CD14-positive monocyte (primary cell): ENCODE measurements at regions not wholly inside any gene's neighbourhood (a gene's known extent, or its start where the extent isn't known, plus 50 kb on each side); places are given as distances from the start of the nearest gene placed in this dataset.

ENCODE experiments used
- DNase-seq, 3 donors: peaks; one replicate each; pipeline ENCODE4 v3.0.0-alpha.2; 2011 to 2022
- H2AFZ ChIP-seq: 2 replicates; pipeline ENCODE4 v1.6.0; 2012; ENCODE audit warnings: mild to moderate bottlenecking, low read depth, low read length, inconsistent platforms; ENCODE audit not compliant: insufficient read depth, poor library complexity, severe bottlenecking
- H3K27ac ChIP-seq, 2 donors: 1 replicate in 1 of 2; 2 replicates in 1 of 2; pipeline ENCODE4 v1.5.1; 2012 to 2013; ENCODE audit warnings: low read length in 2 of 2, control low read depth in 1 of 2, inconsistent platforms in 1 of 2, low read depth in 1 of 2, mild to moderate bottlenecking in 1 of 2
- H3K27me3 ChIP-seq, 2 donors: one replicate each; pipeline versions ENCODE4 v1.6.0 to v1.6.1; 2011 to 2013; ENCODE audit warnings: low read length in 2 of 2; ENCODE audit not compliant: control insufficient read depth in 2 of 2, insufficient read depth in 2 of 2
- H3K36me3 ChIP-seq, 2 donors: replicated peaks in 1 of 2; 1 replicate in 1 of 2; 2 replicates in 1 of 2; pipeline versions ENCODE4 v1.5.1 to v1.6.1; 2012 to 2013; ENCODE audit warnings: low read length in 2 of 2, control low read depth in 1 of 2, inconsistent platforms in 1 of 2, mild to moderate bottlenecking in 1 of 2; ENCODE audit not compliant: insufficient read depth in 2 of 2, control insufficient read depth in 1 of 2
- H3K4me1 ChIP-seq, 2 donors: 1 replicate in 1 of 2; 2 replicates in 1 of 2; pipeline versions ENCODE4 v1.5.1 to v1.6.1; 2012 to 2013; ENCODE audit warnings: low read length in 2 of 2, control low read depth in 1 of 2, inconsistent platforms in 1 of 2, mild to moderate bottlenecking in 1 of 2, moderate library complexity in 1 of 2; ENCODE audit not compliant: insufficient read depth in 2 of 2, control insufficient read depth in 1 of 2
- H3K4me2 ChIP-seq: replicated peaks from 2 replicates; pipeline ENCODE3; 2012; ENCODE audit warnings: low read length, moderate library complexity, mild to moderate bottlenecking; ENCODE audit not compliant: poor library complexity, severe bottlenecking; ENCODE audit errors: extremely low read depth
- H3K4me3 ChIP-seq, 3 experiments: fragments of 200-600 bp in 1 of 3; sonication (generic) in 1 of 3; replicated peaks in 1 of 3; 1 replicate in 2 of 3; 2 replicates in 1 of 3; pipeline ENCODE4 v1.5.1; 2011 to 2013; ENCODE audit warnings: low read length in 3 of 3, mild to moderate bottlenecking in 3 of 3, control low read depth in 2 of 3, low read depth in 2 of 3, inconsistent platforms in 1 of 3, moderate library complexity in 1 of 3
- H3K79me2 ChIP-seq: 2 replicates; pipeline ENCODE4 v1.6.0; 2012; ENCODE audit warnings: mild to moderate bottlenecking, control low read depth, inconsistent platforms, low read length, moderate library complexity; ENCODE audit not compliant: insufficient read depth
- H3K9ac ChIP-seq: 2 replicates; pipeline ENCODE4 v1.6.0; 2017; ENCODE audit warnings: low read length, mild to moderate bottlenecking; ENCODE audit not compliant: insufficient read depth, poor library complexity, severe bottlenecking
- H3K9me3 ChIP-seq, 2 donors: replicated peaks in 1 of 2; 1 replicate in 1 of 2; 2 replicates in 1 of 2; pipeline versions ENCODE4 v1.5.1 to v1.6.1; 2012 to 2013; ENCODE audit warnings: low read length in 2 of 2, control low read depth in 1 of 2; ENCODE audit not compliant: control insufficient read depth in 1 of 2, insufficient read depth in 1 of 2
- H4K20me1 ChIP-seq: 2 replicates; pipeline ENCODE4 v1.6.0; 2012; ENCODE audit warnings: mild to moderate bottlenecking, low read length, control low read depth, moderate library complexity; ENCODE audit not compliant: insufficient read depth
- H3K27ac Mint-ChIP-seq, 7 donors: one replicate each; pipeline ENCODE4 v1.8.0; 2020; ENCODE audit warnings: mild to moderate bottlenecking in 7 of 7, mixed read lengths in 7 of 7, moderate library complexity in 6 of 7, inconsistent platforms in 2 of 7
- H3K27me3 Mint-ChIP-seq, 3 donors: one replicate each; pipeline ENCODE4 v1.8.0; 2021 to 2022; ENCODE audit warnings: low read depth in 3 of 3, mild to moderate bottlenecking in 3 of 3, mixed read lengths in 3 of 3, moderate library complexity in 3 of 3, inconsistent platforms in 1 of 3
- H3K36me3 Mint-ChIP-seq, 2 donors: one replicate each; pipeline ENCODE4 v1.8.0; 2020; ENCODE audit warnings: mixed read lengths in 2 of 2, inconsistent platforms in 1 of 2, mild to moderate bottlenecking in 1 of 2
- H3K4me1 Mint-ChIP-seq: one replicate; pipeline ENCODE4 v1.8.0; 2020; ENCODE audit warnings: mild to moderate bottlenecking, mixed read lengths
- H3K4me3 Mint-ChIP-seq, 2 donors: one replicate each; pipeline ENCODE4 v1.8.0; 2020; ENCODE audit warnings: mild to moderate bottlenecking in 2 of 2, mixed read lengths in 2 of 2, moderate library complexity in 1 of 2
- H3K9me3 Mint-ChIP-seq, 7 donors: one replicate each; pipeline ENCODE4 v1.8.0; 2020 to 2022; ENCODE audit warnings: mixed read lengths in 7 of 7, mild to moderate bottlenecking in 6 of 7, moderate library complexity in 6 of 7, inconsistent platforms in 2 of 7
- CTCF ChIP-seq: fragments of 200-600 bp; IDR thresholded peaks from one replicate; pipeline ENCODE4 v1.8.0; 2022; ENCODE audit warnings: antibody characterized with exemption, mild to moderate bottlenecking
- WGBS: methylation state at CpG from one replicate; pipeline ENCODE4 v1.1.5; 2013; ENCODE audit warnings: missing lambda C conversion rate; ENCODE audit not compliant: insufficient coverage; 5-methylcytosine and 5-hydroxymethylcytosine counted together
- intact Hi-C, 2 donors: fragments of 100-400 bp; cut with micrococcal nuclease; formaldehyde crosslinking; loops; one replicate each; pipeline versions ENCODE4 v1.15.0 to v1.15.1; 2023

- H3K79me2 ChIP-seq, result no peaks in the 10 kb centered on the region
- peak overlapping the region; percentile 85 to 96 (median 89) for H3K27ac Mint-ChIP-seq
- peaks cover 73% of the 10 kb centered on the region for H3K4me1 Mint-ChIP-seq
- peak overlapping the region; percentile 3 to 66 for H3K27ac ChIP-seq
- intact Hi-C loops, result loop anchor here (5.0 kb wide), 2 partner anchors 66 to 71 kb away; partner anchors contain the start of gene DUSP5 (in 1 of the 2)
- H3K4me3 Mint-ChIP-seq, result no peak overlapping the region
- H3K27me3 ChIP-seq, result no peaks in the 10 kb centered on the region
- no peaks in the 10 kb centered on the region for H3K9me3 ChIP-seq
- WGBS, result no CpG with 5 or more reads among the region's 14 CpGs
- H3K9ac ChIP-seq, result no peak overlapping the region
- DNase-seq, result peak; percentile 64 to 72 (median 68)
- no peak overlapping the region for H3K4me3 ChIP-seq
- H2AFZ ChIP-seq, result no peak overlapping the region
- H4K20me1 ChIP-seq, result no peaks in the 10 kb centered on the region
- H3K27me3 Mint-ChIP-seq, result peaks cover 3 to 9% (median 5%) of the 10 kb centered on the region in 3 donors
- no peak overlapping the region for H3K4me2 ChIP-seq
- no peak for TF ChIP-seq CTCF
- peaks cover 54 to 78% of the 10 kb centered on the region in 2 donors for H3K4me1 ChIP-seq
- H3K36me3 ChIP-seq, result no peaks in the 10 kb centered on the region
- peaks cover 0 to 3% of the 10 kb centered on the region in 2 donors for H3K36me3 Mint-ChIP-seq
- no peaks in the 10 kb centered on the region for H3K9me3 Mint-ChIP-seq
Observed at GRCh38 chr10:110426294-110427181, 71.2 kb upstream of the DUSP5 start.

- Histone ChIP-seq H3K9ac (no peak overlapping the region), H3K4me1 (peaks cover 31 to 61% of the 10 kb centered on the region in 2 donors), H3K4me3 (no peak overlapping the region), H3K36me3 (no peaks in the 10 kb centered on the region), H3K4me2 (no peak overlapping the region), H4K20me1 (no peaks in the 10 kb centered on the region), H2AFZ (no peak overlapping the region), H3K9me3 (no peaks in the 10 kb centered on the region), H3K27ac (no peak overlapping the region), H3K27me3 (no peaks in the 10 kb centered on the region), H3K79me2 (no peaks in the 10 kb centered on the region)
- H3K36me3 Mint-ChIP-seq, result peaks cover 0 to 3% of the 10 kb centered on the region in 2 donors
- peaks cover 0 to 6% (median 0%) of the 10 kb centered on the region in 7 donors for H3K9me3 Mint-ChIP-seq
- no peak for DNase-seq
- no peak overlapping the region for H3K4me3 Mint-ChIP-seq
- 85% methylated on average over 2 of the region's 2 CpGs for WGBS
- no peak for TF ChIP-seq CTCF
- peaks cover 3 to 12% (median 3%) of the 10 kb centered on the region in 3 donors for H3K27me3 Mint-ChIP-seq
- H3K27ac Mint-ChIP-seq, result peak overlapping the region in 2 of 7 donors; percentile 8 to 62
- H3K4me1 Mint-ChIP-seq, result peaks cover 62% of the 10 kb centered on the region
- intact Hi-C loops, result loop anchor here (5.0 kb wide), 2 partner anchors 63 to 68 kb away; partner anchors contain the start of gene DUSP5 (in 1 of the 2)
Observed at GRCh38 chr10:110429301-110429700, 68.4 kb upstream of the DUSP5 start.
